ENCODE measurements at regions not wholly inside any gene's neighbourhood (a gene's known extent, or its start where the extent isn't known, plus 50 kb on each side); places are given as distances from the start of the nearest gene placed in this dataset.

GRCh38 chr6:106858653-106859092 is 115.9 kb downstream of the CD24 start:
- no peak overlapping the region for H3K4me3 ChIP-seq
- H3K27ac ChIP-seq (ENCODE audit: low read depth): no peak overlapping the region
- no peaks in the 10 kb centered on the region for H3K4me1 ChIP-seq (ENCODE audit: insufficient read depth)
- no peak overlapping the region for H3K4me2 ChIP-seq
- no peaks in the 10 kb centered on the region for H3K27me3 ChIP-seq (ENCODE audit: insufficient read depth)
- Mint-ChIP-seq H3K4me3 (no peak overlapping the region), H3K27ac (no peak overlapping the region), H3K36me3 (ENCODE audit: low read depth) (peaks cover 50% of the 10 kb centered on the region), H3K9me3 (peaks cover 57% of the 10 kb centered on the region), H3K27me3 (ENCODE audit: insufficient read depth, low read depth, poor library complexity) (peaks cover 8% of the 10 kb centered on the region), H3K4me1 (no peaks in the 10 kb centered on the region)
- no peaks in the 10 kb centered on the region for H3K79me2 ChIP-seq (replicated peaks; ENCODE audit: insufficient read depth)
- no peaks in the 10 kb centered on the region; the same call in 1 of the 2 replicates for H3K36me3 ChIP-seq (ENCODE audit: insufficient read depth)
- H4K20me1 ChIP-seq (replicated peaks; ENCODE audit: insufficient read depth): no peaks in the 10 kb centered on the region
- no peak for DNase-seq (ENCODE audit: low spot score)
- H3K9me2 ChIP-seq (ENCODE audit: insufficient read depth): no peaks in the 10 kb centered on the region
- H2AFZ ChIP-seq: no peak overlapping the region
- ATAC-seq: no peak
- no peaks in the 10 kb centered on the region for H3F3A ChIP-seq (replicated peaks; ENCODE audit: low read depth)
- TF ChIP-seq ETS1 (IDR thresholded peaks at IDR 0.05) (no peak), STAT1 (IDR thresholded peaks at IDR 0.05; ENCODE audit: unreplicated experiment) (no peak), NANOG (IDR thresholded peaks at IDR 0.05; ENCODE audit: borderline replicate concordance) (no peak), JUNB (IDR thresholded peaks at IDR 0.05; ENCODE audit: unreplicated experiment) (no peak), EZH2phosphoT487 (IDR thresholded peaks at IDR 0.05; ENCODE audit: unreplicated experiment) (no peak), ZNF331 (CRISPR knock-in tag; IDR thresholded peaks at IDR 0.05; ENCODE audit: low read depth) (no peak), ZNF462 (CRISPR knock-in tag; IDR thresholded peaks at IDR 0.05) (no peak), POLR2AphosphoS5 (IDR thresholded peaks at IDR 0.05; ENCODE audit: low read depth) (no peak), CREB1 (CRISPR knock-in tag; IDR thresholded peaks at IDR 0.05; ENCODE audit: low read depth) (no peak)

Data from GM23338 (cell line).